Fibroblast of lung (primary cell): ENCODE measurements at regions not wholly inside any gene's neighbourhood (a gene's known extent, or its start where the extent isn't known, plus 50 kb on each side); places are given as distances from the start of the nearest gene placed in this dataset.
A peak's percentile ranks its signal among the peaks of the same experiment; 100 is the strongest.

Experiments
- DNase-seq, 2 donors: peaks; one replicate each; pipeline versions ENCODE4 v3.0.0 to v3.0.0-alpha.2; 2010; ENCODE audit warnings: low read depth in 2 of 2
- H2AFZ ChIP-seq: 2 replicates; pipeline ENCODE4 v1.5.1; 2012; ENCODE audit warnings: low read length, control low read depth, inconsistent platforms
- H3K27ac ChIP-seq: 2 replicates; pipeline ENCODE4 v1.5.1; 2011; ENCODE audit warnings: low read length, control low read depth; ENCODE audit not compliant: insufficient read depth
- H3K27me3 ChIP-seq: 2 replicates; pipeline ENCODE4 v1.5.1; 2011; ENCODE audit warnings: mild to moderate bottlenecking, low read length; ENCODE audit not compliant: control insufficient read depth, insufficient read depth
- H3K36me3 ChIP-seq: 2 replicates; pipeline ENCODE4 v1.5.1; 2011; ENCODE audit warnings: low read length; ENCODE audit not compliant: control insufficient read depth, insufficient read depth
- H3K4me1 ChIP-seq: 2 replicates; pipeline ENCODE4 v1.5.1; 2011; ENCODE audit warnings: low read length; ENCODE audit not compliant: control insufficient read depth, insufficient read depth; ENCODE audit errors: extremely low read depth
- H3K4me2 ChIP-seq: 2 replicates; pipeline ENCODE4 v1.5.1; 2011; ENCODE audit warnings: low read length, control low read depth; ENCODE audit not compliant: insufficient read depth; ENCODE audit errors: extremely low read depth
- H3K4me3 ChIP-seq, 4 experiments: fragments of 200-600 bp in 1 of 4; sonication (generic) in 1 of 4; replicated peaks in 1 of 4; 2 replicates each; pipeline ENCODE4 v1.5.1; 2011 to 2016; ENCODE audit warnings: low read length in 4 of 4, low read depth in 3 of 4, mild to moderate bottlenecking in 3 of 4, control low read depth in 2 of 4, inconsistent platforms in 1 of 4, mixed read lengths in 1 of 4; ENCODE audit not compliant: insufficient read depth in 1 of 4; ENCODE audit errors: control extremely low read depth in 1 of 4
- H3K79me2 ChIP-seq: 2 replicates; pipeline ENCODE4 v1.5.1; 2012; ENCODE audit warnings: mild to moderate bottlenecking, low read length, inconsistent platforms; ENCODE audit not compliant: control insufficient read depth, insufficient read depth
- H3K9ac ChIP-seq: 2 replicates; pipeline ENCODE4 v1.5.1; 2011; ENCODE audit warnings: mild to moderate bottlenecking, low read length, control low read depth; ENCODE audit not compliant: insufficient read depth
- H3K9me3 ChIP-seq: 2 replicates; pipeline ENCODE4 v1.5.1; 2012; ENCODE audit warnings: low read depth, low read length; ENCODE audit not compliant: control insufficient read depth, insufficient read depth
- H4K20me1 ChIP-seq: 2 replicates; pipeline ENCODE4 v1.5.1; 2011; ENCODE audit warnings: low read length; ENCODE audit not compliant: control insufficient read depth, insufficient read depth; ENCODE audit errors: extremely low read depth
- EZH2 ChIP-seq: IDR thresholded peaks from 2 replicates; pipeline ENCODE4 v1.5.1; 2012; ENCODE audit warnings: low read length, control low read depth, mild to moderate bottlenecking; ENCODE audit errors: missing control alignments
- TF ChIP-seq, protein P1 (sequence below), 2 donors: IDR thresholded peaks in 1 of 2; conservative IDR thresholded peaks in 1 of 2; 1 replicate in 1 of 2; 2 replicates in 1 of 2; pipeline ENCODE4 v1.5.1; 2011 to 2012; ENCODE audit warnings: low read length in 2 of 2, control low read depth in 1 of 2, inconsistent platforms in 1 of 2, low read depth in 1 of 2, mild to moderate bottlenecking in 1 of 2

DNA sequence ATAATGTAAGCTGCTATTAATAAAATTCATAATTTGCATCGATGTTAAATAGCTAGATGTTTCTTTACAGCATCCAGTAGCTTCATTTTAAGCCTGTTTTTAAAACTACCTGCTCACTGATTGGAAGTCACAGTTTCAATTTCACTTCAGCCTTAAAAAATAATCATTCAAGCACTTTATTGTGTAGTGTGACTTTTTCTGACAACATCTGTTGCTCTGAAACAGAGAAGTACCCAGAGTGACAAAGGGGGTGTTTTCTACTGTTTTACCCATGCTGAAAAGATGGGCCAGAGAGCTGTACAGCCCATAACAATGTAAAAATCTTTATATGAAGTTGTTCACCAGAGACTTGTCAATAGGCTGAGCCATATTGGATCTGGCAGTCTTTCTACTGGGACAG lies 437.2 kb downstream of the MDFIC start:
- Histone ChIP-seq H3K9ac (no peak overlapping the region), H3K4me3 (no peak overlapping the region), H2AFZ (no peak overlapping the region), H3K4me1 (peaks cover 9% of the 10 kb centered on the region), H3K4me2 (no peak overlapping the region), H3K27ac (no peak overlapping the region), H3K79me2 (no peaks in the 10 kb centered on the region), H4K20me1 (no peaks in the 10 kb centered on the region), H3K9me3 (no peaks in the 10 kb centered on the region), H3K36me3 (no peaks in the 10 kb centered on the region), H3K27me3 (no peaks in the 10 kb centered on the region)
- TF ChIP-seq, protein P1, sequence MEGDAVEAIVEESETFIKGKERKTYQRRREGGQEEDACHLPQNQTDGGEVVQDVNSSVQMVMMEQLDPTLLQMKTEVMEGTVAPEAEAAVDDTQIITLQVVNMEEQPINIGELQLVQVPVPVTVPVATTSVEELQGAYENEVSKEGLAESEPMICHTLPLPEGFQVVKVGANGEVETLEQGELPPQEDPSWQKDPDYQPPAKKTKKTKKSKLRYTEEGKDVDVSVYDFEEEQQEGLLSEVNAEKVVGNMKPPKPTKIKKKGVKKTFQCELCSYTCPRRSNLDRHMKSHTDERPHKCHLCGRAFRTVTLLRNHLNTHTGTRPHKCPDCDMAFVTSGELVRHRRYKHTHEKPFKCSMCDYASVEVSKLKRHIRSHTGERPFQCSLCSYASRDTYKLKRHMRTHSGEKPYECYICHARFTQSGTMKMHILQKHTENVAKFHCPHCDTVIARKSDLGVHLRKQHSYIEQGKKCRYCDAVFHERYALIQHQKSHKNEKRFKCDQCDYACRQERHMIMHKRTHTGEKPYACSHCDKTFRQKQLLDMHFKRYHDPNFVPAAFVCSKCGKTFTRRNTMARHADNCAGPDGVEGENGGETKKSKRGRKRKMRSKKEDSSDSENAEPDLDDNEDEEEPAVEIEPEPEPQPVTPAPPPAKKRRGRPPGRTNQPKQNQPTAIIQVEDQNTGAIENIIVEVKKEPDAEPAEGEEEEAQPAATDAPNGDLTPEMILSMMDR (conservative IDR thresholded peaks at IDR 0.05 in 1 of 2, IDR thresholded peaks at IDR 0.05 in 1 of 2; ENCODE audit: low read depth in 1 of 2, low read length in 2 of 2) = no peak
- no peak for TF ChIP-seq EZH2
- DNase-seq = no peak

DNA sequence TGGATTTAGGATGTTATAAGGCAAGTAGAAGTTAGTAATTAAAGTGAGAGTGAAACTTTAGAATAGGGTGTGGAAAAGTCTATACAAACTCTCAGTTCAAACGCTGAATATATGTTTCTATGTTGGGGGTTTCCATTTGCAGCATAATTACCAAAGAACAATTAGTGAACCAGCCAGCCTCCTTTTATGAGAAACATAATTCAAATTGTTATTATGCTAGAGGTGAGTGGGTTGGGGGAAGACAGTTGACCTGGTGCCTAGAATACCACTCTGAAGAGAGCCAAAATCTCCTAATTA lies 435.8 kb downstream of the MDFIC start:
- H3K9me3 ChIP-seq = no peaks in the 10 kb centered on the region
- H3K4me1 ChIP-seq = peaks cover 9% of the 10 kb centered on the region
- H4K20me1 ChIP-seq = no peaks in the 10 kb centered on the region
- H3K79me2 ChIP-seq = no peaks in the 10 kb centered on the region
- H2AFZ ChIP-seq = no peak overlapping the region
- no peak overlapping the region for H3K9ac ChIP-seq
- no peak overlapping the region for H3K4me2 ChIP-seq
- no peak for TF ChIP-seq EZH2
- TF ChIP-seq, protein P1 (conservative IDR thresholded peaks at IDR 0.05 in 1 of 2, IDR thresholded peaks at IDR 0.05 in 1 of 2; ENCODE audit: low read depth in 1 of 2, low read length in 2 of 2) = no peak
- no peak for DNase-seq
- H3K4me3 ChIP-seq = no peak overlapping the region
- peak overlapping the region; percentile 44 for H3K27ac ChIP-seq
- H3K36me3 ChIP-seq = no peaks in the 10 kb centered on the region
- no peaks in the 10 kb centered on the region for H3K27me3 ChIP-seq

DNA sequence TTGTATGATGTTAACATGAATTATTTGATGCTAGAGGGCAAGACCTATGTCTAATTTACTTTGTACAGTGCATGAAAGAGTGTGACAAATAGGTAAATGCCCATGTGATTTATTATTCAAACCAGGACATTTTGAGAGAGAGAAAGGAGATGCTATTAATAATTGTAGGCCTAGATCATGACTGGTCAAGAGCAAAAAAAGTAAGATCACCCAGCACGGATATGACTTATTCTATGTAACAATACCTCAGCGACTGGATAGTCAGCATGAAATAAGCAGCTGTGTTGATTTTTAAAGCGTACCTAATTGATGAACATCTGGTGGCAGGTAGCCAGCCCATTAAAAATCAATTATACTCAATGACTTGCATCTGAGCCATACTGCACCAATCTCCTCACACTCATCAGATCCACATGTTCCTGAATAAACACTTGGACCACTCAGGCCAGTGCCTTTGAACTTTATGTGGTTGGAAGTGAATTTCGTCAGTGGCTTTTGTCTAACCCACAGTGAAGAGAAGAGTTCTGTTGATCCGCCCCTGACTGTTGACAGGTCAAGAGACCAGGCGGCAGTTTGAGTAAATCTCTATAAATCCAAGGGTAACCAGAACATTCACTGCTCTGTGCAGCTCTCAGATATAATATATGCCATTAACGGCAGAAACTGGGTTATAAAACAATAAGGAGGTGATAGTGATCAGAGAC lies 435.3 kb downstream of the MDFIC start:
- Histone ChIP-seq H3K27ac (peak overlapping the region; percentile 44), H3K9me3 (no peaks in the 10 kb centered on the region), H3K27me3 (no peaks in the 10 kb centered on the region), H2AFZ (no peak overlapping the region), H3K4me2 (peak overlapping the region; percentile 55), H3K9ac (no peak overlapping the region), H3K79me2 (no peaks in the 10 kb centered on the region), H3K36me3 (no peaks in the 10 kb centered on the region), H3K4me1 (peaks cover 9% of the 10 kb centered on the region), H3K4me3 (no peak overlapping the region), H4K20me1 (no peaks in the 10 kb centered on the region)
- TF ChIP-seq, protein P1 (conservative IDR thresholded peaks at IDR 0.05 in 1 of 2, IDR thresholded peaks at IDR 0.05 in 1 of 2; ENCODE audit: low read depth in 1 of 2, low read length in 2 of 2) = no peak
- no peak for TF ChIP-seq EZH2
- peak; percentile 69 to 87 for DNase-seq
